Midbrain (tissue), 1 donor: ENCODE measurements at regions not wholly inside any gene's neighbourhood (a gene's known extent, or its start where the extent isn't known, plus 50 kb on each side); places are given as distances from the start of the nearest gene placed in this dataset.

Experiments
- DNase-seq: peaks from one replicate; lab custom pipeline; 2025; lab: John Stamatoyannopoulos, UW

- no peak for DNase-seq
Observed at GRCh38 chr18:5596585-5596984, 52.8 kb upstream of the EPB41L3 start.
